Amniotic epithelial cell (primary cell): ENCODE measurements at regions not wholly inside any gene's neighbourhood (a gene's known extent, or its start where the extent isn't known, plus 50 kb on each side); places are given as distances from the start of the nearest gene placed in this dataset.
"Not testable (repeated sequence)": the region's sequence is repeated elsewhere in the genome, so short reads cannot be mapped to it uniquely, and the experiment has no call there.

Experiments
- DNase-seq: peaks from one replicate; pipeline ENCODE4 v3.0.0-alpha.2; 2010; ENCODE audit warnings: low read depth

- DNase-seq: not testable (repeated sequence)
These were observed 5387.6 kb upstream of the TPTE start for GRCh38 chr21:5133824-5134223.

- not testable (repeated sequence) for DNase-seq
These were observed 5385.0 kb upstream of the TPTE start for GRCh38 chr21:5136406-5136805.

- DNase-seq: not testable (repeated sequence)
These were observed 5384.4 kb upstream of the TPTE start for GRCh38 chr21:5137006-5137405.

- not testable (repeated sequence) for DNase-seq
These were observed 5382.7 kb upstream of the TPTE start for GRCh38 chr21:5138687-5139086.

GRCh38 chr21:5139528-5139927 lies 5381.9 kb upstream of the TPTE start:
- not testable (repeated sequence) for DNase-seq

GRCh38 chr21:5143011-5143410 lies 5378.4 kb upstream of the TPTE start:
- not testable (repeated sequence) for DNase-seq

GRCh38 chr21:5144731-5145130 lies 5376.7 kb upstream of the TPTE start:
- not testable (repeated sequence) for DNase-seq

GRCh38 chr21:5147685-5148084 lies 5373.7 kb upstream of the TPTE start:
- DNase-seq: not testable (repeated sequence)

- DNase-seq: not testable (repeated sequence)
These were observed 5372.2 kb upstream of the TPTE start for GRCh38 chr21:5149222-5149621.

- not testable (repeated sequence) for DNase-seq
These were observed 5367.3 kb upstream of the TPTE start for GRCh38 chr21:5153842-5154640.

GRCh38 chr21:5154641-5154982 lies 5366.8 kb upstream of the TPTE start:
- DNase-seq: peak; percentile 64

GRCh38 chr21:5162693-5163574 lies 5358.4 kb upstream of the TPTE start:
- not testable (repeated sequence) for DNase-seq

GRCh38 chr21:5165829-5166228 lies 5355.6 kb upstream of the TPTE start:
- DNase-seq: not testable (repeated sequence)
